ENCODE measurements at regions not wholly inside any gene's neighbourhood (a gene's known extent, or its start where the extent isn't known, plus 50 kb on each side); places are given as distances from the start of the nearest gene placed in this dataset.
"Not testable (repeated sequence)": the region's sequence is repeated elsewhere in the genome, so short reads cannot be mapped to it uniquely, and the experiment has no call there.

- no peak for DNase-seq (ENCODE audit: low read depth)
These were observed 51.9 kb upstream of the PTPRJ start for GRCh38 chr11:47928426-47928825.

GRCh38 chr11:47924184-47924691 lies 56.1 kb upstream of the PTPRJ start:
- DNase-seq (ENCODE audit: low read depth) = peak; percentile 89

- peak; percentile 77 for DNase-seq (ENCODE audit: low read depth)
These were observed 56.7 kb upstream of the PTPRJ start for GRCh38 chr11:47923667-47924066.

GRCh38 chr11:47921080-47921555 lies 59.2 kb upstream of the PTPRJ start:
- not testable (repeated sequence) for DNase-seq (ENCODE audit: low read depth)

GRCh38 chr11:47918882-47919495 lies 61.4 kb upstream of the PTPRJ start:
- DNase-seq (ENCODE audit: low read depth) = peak; percentile 79

- no peak for DNase-seq (ENCODE audit: low read depth)
These were observed 62.0 kb upstream of the PTPRJ start for GRCh38 chr11:47918370-47918690.

- DNase-seq (ENCODE audit: low read depth) = peak; percentile 87
These were observed 62.6 kb upstream of the PTPRJ start for GRCh38 chr11:47917599-47918369.

GRCh38 chr11:47916361-47916841 lies 64.0 kb upstream of the PTPRJ start:
- DNase-seq (ENCODE audit: low read depth) = no peak

- no peak for DNase-seq (ENCODE audit: low read depth)
These were observed 64.6 kb upstream of the PTPRJ start for GRCh38 chr11:47915783-47916182.

- no peak for DNase-seq (ENCODE audit: low read depth)
These were observed 65.0 kb upstream of the PTPRJ start for GRCh38 chr11:47915374-47915773.

- no peak for DNase-seq (ENCODE audit: low read depth)
These were observed 65.6 kb upstream of the PTPRJ start for GRCh38 chr11:47914743-47915142.

- no peak for DNase-seq (ENCODE audit: low read depth)
These were observed 65.5 kb upstream of the NUP160 start for GRCh38 chr11:47913529-47914244.

- no peak for DNase-seq (ENCODE audit: low read depth)
These were observed 64.8 kb upstream of the NUP160 start for GRCh38 chr11:47912843-47913437.

GRCh38 chr11:47911149-47911548 lies 63.0 kb upstream of the NUP160 start:
- DNase-seq (ENCODE audit: low read depth) = no peak

- DNase-seq (ENCODE audit: low read depth) = no peak
These were observed 60.0 kb upstream of the NUP160 start for GRCh38 chr11:47908198-47908597.

- DNase-seq (ENCODE audit: low read depth) = peak; percentile 64
These were observed 59.3 kb upstream of the NUP160 start for GRCh38 chr11:47907499-47907898.

- no peak for DNase-seq (ENCODE audit: low read depth)
These were observed 57.9 kb upstream of the NUP160 start for GRCh38 chr11:47906066-47906465.

- peak; percentile 77 for DNase-seq (ENCODE audit: low read depth)
These were observed 57.4 kb upstream of the NUP160 start for GRCh38 chr11:47905358-47906059.

GRCh38 chr11:47904808-47905207 lies 56.7 kb upstream of the NUP160 start:
- DNase-seq (ENCODE audit: low read depth) = no peak

- peak; percentile 55 for DNase-seq (ENCODE audit: low read depth)
These were observed 55.9 kb upstream of the NUP160 start for GRCh38 chr11:47904048-47904447.

- no peak for DNase-seq (ENCODE audit: low read depth)
These were observed 51.7 kb upstream of the NUP160 start for GRCh38 chr11:47899801-47900200.

Measured in EH (cell line).